ENCODE measurements at regions not wholly inside any gene's neighbourhood (a gene's known extent, or its start where the extent isn't known, plus 50 kb on each side); places are given as distances from the start of the nearest gene placed in this dataset.
"Not testable (repeated sequence)": the region's sequence is repeated elsewhere in the genome, so short reads cannot be mapped to it uniquely, and the experiment has no call there.

- not testable (repeated sequence) for H3K27ac ChIP-seq
- TF ChIP-seq CTCF (conservative IDR thresholded peaks at IDR 0.05): peak; percentile 82
Observed at GRCh38 chr5:21485458-21486000, 1367.6 kb downstream of the CDH12 start.

DNA sequence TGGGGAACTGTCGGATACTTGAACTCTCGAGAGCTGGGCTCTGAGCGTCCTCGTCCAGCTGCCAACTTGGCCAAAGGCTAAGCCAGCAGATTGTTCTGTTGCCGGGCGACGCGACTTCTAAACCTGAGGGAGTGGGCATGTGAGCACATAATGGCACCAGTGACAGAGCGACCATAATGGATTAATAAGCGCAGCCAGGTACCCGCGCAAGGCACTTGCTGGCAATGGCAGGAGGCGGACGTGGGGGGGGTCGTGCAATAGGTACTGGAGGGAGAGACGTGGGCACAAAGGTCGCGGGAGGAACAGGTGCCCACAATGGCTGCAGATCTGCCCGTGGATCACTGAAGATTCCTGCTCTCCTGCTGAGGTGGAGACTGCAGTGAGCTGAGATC lies 1368.7 kb downstream of the CDH12 start:
- not testable (repeated sequence) for H3K27ac ChIP-seq

GRCh38 chr5:21483790-21484497 lies 1369.2 kb downstream of the CDH12 start:
- H3K27ac ChIP-seq: not testable (repeated sequence)

DNA sequence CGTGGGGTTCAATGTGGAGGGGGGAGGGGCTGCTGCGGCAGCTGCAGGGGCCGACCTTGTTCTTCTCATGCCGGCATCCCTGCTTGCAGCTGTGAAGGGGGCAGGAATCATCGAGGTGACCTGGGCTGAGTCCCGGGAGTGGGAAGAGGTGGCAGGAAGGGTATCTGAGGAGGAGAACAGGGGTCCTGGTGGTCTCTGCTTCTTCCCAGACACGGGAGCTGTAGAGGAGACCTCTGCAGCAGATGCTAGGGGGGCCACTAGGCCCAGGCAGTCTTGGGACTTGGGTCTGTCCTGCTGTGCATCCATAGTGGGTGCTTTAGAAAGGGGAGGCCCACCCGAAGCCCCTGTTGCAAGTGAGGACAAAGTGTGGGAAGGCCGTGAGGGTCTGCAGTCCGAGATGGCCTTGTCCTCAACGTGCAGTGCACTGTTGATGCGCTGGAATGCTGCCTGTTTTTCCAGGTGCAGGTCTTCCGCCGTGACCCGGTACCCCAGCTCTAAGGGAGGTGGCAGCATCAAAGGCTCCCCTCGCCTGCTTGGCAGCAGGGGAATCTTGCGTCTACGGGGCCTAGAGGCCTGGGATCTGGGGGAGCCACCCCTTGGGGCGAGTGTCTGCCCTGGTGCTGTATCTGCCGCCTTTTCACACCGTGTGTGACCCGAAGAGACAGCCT lies 1370.0 kb downstream of the CDH12 start:
- H3K27ac ChIP-seq: not testable (repeated sequence)

DNA sequence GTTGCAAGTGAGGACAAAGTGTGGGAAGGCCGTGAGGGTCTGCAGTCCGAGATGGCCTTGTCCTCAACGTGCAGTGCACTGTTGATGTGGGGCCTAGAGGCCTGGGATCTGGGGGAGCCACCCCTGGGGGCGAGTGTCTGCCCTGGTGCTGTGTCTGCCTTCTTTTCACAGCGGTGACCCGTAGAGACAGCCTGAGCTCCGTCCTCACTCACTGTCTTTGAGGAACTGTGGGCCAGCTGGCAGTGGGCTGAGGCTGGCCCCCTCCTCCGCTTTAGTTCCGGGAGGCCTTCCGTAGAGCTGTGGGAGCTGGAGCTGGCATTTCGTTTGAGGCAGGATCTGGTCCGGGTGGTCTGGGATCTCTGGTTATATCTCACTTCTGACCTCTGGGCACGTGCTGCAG lies 1370.6 kb downstream of the CDH12 start:
- H3K27ac ChIP-seq: not testable (repeated sequence)

GRCh38 chr5:21481320-21482270 lies 1371.5 kb downstream of the CDH12 start:
- H3K27ac ChIP-seq: not testable (repeated sequence)

GRCh38 chr5:21480054-21480453 lies 1373.1 kb downstream of the CDH12 start:
- not testable (repeated sequence) for H3K27ac ChIP-seq

GRCh38 chr5:21473981-21474380 lies 1379.2 kb downstream of the CDH12 start:
- not testable (repeated sequence) for H3K27ac ChIP-seq

DNA sequence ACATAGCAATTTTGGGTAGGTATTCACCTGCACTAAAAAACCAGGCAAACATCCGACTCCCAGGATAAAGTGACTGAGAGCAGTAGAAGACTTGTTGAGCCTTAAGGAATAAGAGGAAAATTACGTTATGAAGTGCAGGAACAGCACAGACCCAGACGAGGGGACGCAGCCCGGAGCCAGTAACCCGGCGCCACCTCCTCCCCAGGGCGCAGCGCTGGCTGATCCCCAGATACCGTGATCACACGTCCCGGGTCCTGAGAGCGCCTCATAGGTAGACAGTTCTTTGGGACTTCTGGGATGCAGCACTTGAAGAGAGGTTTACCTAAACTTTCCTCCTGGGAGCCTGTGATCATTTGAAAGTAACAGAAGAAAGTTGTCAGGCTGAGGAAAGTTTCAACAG lies 1379.7 kb downstream of the CDH12 start:
- not testable (repeated sequence) for H3K27ac ChIP-seq

DNA sequence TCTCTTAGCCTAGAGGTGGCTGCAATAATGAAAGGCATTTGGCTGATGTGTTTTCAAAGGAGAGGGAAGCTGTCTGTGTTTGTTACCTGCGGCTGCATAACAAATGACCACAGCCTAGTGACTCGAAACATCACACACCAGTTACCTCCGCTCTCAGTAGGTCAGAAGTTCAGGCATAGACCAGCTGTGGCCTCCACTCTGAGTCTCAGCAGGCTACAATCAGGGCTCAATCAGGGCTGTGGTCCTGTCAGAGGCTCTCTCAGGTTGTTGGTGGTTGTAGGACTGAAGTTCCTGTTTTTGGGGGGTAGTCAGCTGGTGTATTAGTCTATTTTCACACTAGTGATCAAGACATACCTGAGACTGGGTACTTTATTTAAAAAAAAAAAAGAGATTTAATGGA lies 1381.5 kb downstream of the CDH12 start:
- not testable (repeated sequence) for H3K27ac ChIP-seq

- H3K27ac ChIP-seq: not testable (repeated sequence)
- TF ChIP-seq CTCF (conservative IDR thresholded peaks at IDR 0.05): peak; percentile 52
Observed at GRCh38 chr5:21469523-21470101, 1383.5 kb downstream of the CDH12 start.

DNA sequence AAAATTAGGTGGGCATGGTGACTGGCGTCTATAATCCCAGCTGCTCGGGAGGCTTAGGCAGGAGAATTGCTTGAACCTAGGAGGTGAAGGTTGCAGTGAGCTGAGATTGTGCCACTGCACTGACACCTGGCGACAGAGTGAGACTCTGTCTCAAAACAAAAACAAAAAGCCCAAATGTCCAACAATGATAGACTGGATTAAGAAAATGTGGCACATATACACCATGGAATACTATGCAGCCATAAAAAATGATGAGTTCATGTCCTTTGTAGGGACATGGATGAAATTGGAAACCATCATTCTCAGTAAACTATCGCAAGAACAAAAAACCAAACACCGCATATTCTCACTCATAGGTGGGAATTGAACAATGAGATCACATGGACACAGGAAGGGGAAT lies 1385.6 kb downstream of the CDH12 start:
- not testable (repeated sequence) for H3K27ac ChIP-seq

- H3K27ac ChIP-seq: peak overlapping the region; percentile 71
Observed at GRCh38 chr5:21459744-21460073, 1393.4 kb downstream of the CDH12 start.
